ENCODE measurements at regions not wholly inside any gene's neighbourhood (a gene's known extent, or its start where the extent isn't known, plus 50 kb on each side); places are given as distances from the start of the nearest gene placed in this dataset.

GRCh38 chr1:80359666-80360065, 1353.1 kb upstream of the ADGRL4 start:
- H3K4me1 ChIP-seq: no peaks in the 10 kb centered on the region
- no peak overlapping the region for H3K27ac ChIP-seq
- ATAC-seq (no peak), DNase-seq (no peak)
- TF ChIP-seq CTCF (IDR thresholded peaks at IDR 0.05 in 4 of 5, conservative IDR thresholded peaks at IDR 0.05 in 1 of 5) (no peak), POLR2A (IDR thresholded peaks at IDR 0.05) (no peak)
- in situ Hi-C loops (cut with MboI; ENCODE audit: low sequenced_read_pairs in 4 of 4) (no loop called here), intact Hi-C loops (cut with DNase I; ENCODE audit: low total_unique reads) (no loop called here)
- no peak overlapping the region for H3K4me3 ChIP-seq
- no peaks in the 10 kb centered on the region for H3K9me3 ChIP-seq
- no peaks in the 10 kb centered on the region for H3K36me3 ChIP-seq
- no peaks in the 10 kb centered on the region for H3K27me3 ChIP-seq

DNA sequence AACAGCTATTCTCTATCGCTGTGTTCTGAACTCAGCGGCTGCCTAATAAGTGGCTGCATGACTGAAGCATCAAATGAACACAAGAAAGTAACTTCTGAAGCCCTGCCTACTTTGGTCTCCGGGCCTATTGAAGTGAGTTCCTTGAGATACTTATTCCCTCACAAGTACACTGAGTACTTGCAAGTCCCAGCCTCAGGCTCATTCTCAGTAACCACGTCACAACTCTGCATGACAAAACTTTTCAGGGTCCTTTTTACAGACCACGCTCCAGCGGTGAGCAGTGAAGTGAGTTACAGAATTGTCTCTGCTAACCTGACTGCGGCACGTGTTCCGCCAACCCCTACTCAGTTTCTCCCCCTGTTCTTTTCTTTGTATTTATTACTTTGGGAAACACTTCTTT, 1342.7 kb upstream of the ADGRL4 start:
- no peak for DNase-seq
- intact Hi-C loops (cut with DNase I; ENCODE audit: low total_unique reads) (no loop called here), in situ Hi-C loops (cut with MboI; ENCODE audit: low sequenced_read_pairs in 4 of 4) (no loop called here)
- H3K9me3 ChIP-seq: no peaks in the 10 kb centered on the region
- no peak for ATAC-seq
- no peak overlapping the region for H3K27ac ChIP-seq
- no peaks in the 10 kb centered on the region for H3K36me3 ChIP-seq
- no peaks in the 10 kb centered on the region for H3K4me1 ChIP-seq
- TF ChIP-seq POLR2A (IDR thresholded peaks at IDR 0.05) (no peak), CTCF (IDR thresholded peaks at IDR 0.05 in 4 of 5, conservative IDR thresholded peaks at IDR 0.05 in 1 of 5) (no peak)
- H3K4me3 ChIP-seq: no peak overlapping the region
- no peaks in the 10 kb centered on the region for H3K27me3 ChIP-seq

- H3K4me1 ChIP-seq: no peaks in the 10 kb centered on the region
- no peak overlapping the region for H3K4me3 ChIP-seq
- H3K27ac ChIP-seq: no peak overlapping the region
- ATAC-seq (no peak), DNase-seq (no peak)
- in situ Hi-C loops (cut with MboI; ENCODE audit: low sequenced_read_pairs in 4 of 4) (no loop called here), intact Hi-C loops (cut with DNase I; ENCODE audit: low total_unique reads) (no loop called here)
- no peaks in the 10 kb centered on the region for H3K27me3 ChIP-seq
- H3K9me3 ChIP-seq: no peaks in the 10 kb centered on the region
- TF ChIP-seq CTCF (IDR thresholded peaks at IDR 0.05 in 4 of 5, conservative IDR thresholded peaks at IDR 0.05 in 1 of 5): no peak
- TF ChIP-seq POLR2A (IDR thresholded peaks at IDR 0.05): no peak
- no peaks in the 10 kb centered on the region for H3K36me3 ChIP-seq
Measured at GRCh38 chr1:80341021-80341420, 1334.5 kb upstream of the ADGRL4 start.

- Histone ChIP-seq H3K36me3 (no peaks in the 10 kb centered on the region), H3K9me3 (no peaks in the 10 kb centered on the region), H3K4me1 (no peaks in the 10 kb centered on the region), H3K4me3 (no peak overlapping the region), H3K27me3 (no peaks in the 10 kb centered on the region), H3K27ac (no peak overlapping the region)
- intact Hi-C loops (cut with DNase I; ENCODE audit: low total_unique reads): no loop called here
- ATAC-seq (no peak), DNase-seq (no peak)
- TF ChIP-seq CTCF (IDR thresholded peaks at IDR 0.05 in 4 of 5, conservative IDR thresholded peaks at IDR 0.05 in 1 of 5) (no peak), POLR2A (IDR thresholded peaks at IDR 0.05) (no peak)
- in situ Hi-C loops (cut with MboI; ENCODE audit: low sequenced_read_pairs in 4 of 4): no loop called here
Measured at GRCh38 chr1:80318108-80318507, 1311.6 kb upstream of the ADGRL4 start.

- DNase-seq: no peak
- no peak overlapping the region for H3K4me3 ChIP-seq
- H3K36me3 ChIP-seq: no peaks in the 10 kb centered on the region
- no peaks in the 10 kb centered on the region for H3K27me3 ChIP-seq
- in situ Hi-C loops (cut with MboI; ENCODE audit: low sequenced_read_pairs in 4 of 4) (no loop called here), intact Hi-C loops (cut with DNase I; ENCODE audit: low total_unique reads) (no loop called here)
- H3K4me1 ChIP-seq: no peaks in the 10 kb centered on the region
- no peak for ATAC-seq
- no peak for TF ChIP-seq CTCF (IDR thresholded peaks at IDR 0.05 in 4 of 5, conservative IDR thresholded peaks at IDR 0.05 in 1 of 5)
- TF ChIP-seq POLR2A (IDR thresholded peaks at IDR 0.05): no peak
- H3K27ac ChIP-seq: no peak overlapping the region
- no peaks in the 10 kb centered on the region for H3K9me3 ChIP-seq
Measured at GRCh38 chr1:80310703-80311245, 1304.2 kb upstream of the ADGRL4 start.
